WI38 (cell line): ENCODE measurements at regions not wholly inside any gene's neighbourhood (a gene's known extent, or its start where the extent isn't known, plus 50 kb on each side); places are given as distances from the start of the nearest gene placed in this dataset.
A peak's percentile ranks its signal among the peaks of the same experiment; 100 is the strongest.
"Not testable (repeated sequence)": the region's sequence is repeated elsewhere in the genome, so short reads cannot be mapped to it uniquely, and the experiment has no call there.

Experiments used
- H3K4me3 ChIP-seq: 2 replicates; pipeline ENCODE4 v1.5.1; 2011; ENCODE audit warnings: low read depth, mild to moderate bottlenecking, control low read depth, low read length
- CTCF ChIP-seq: IDR thresholded peaks from 2 replicates; pipeline ENCODE4 v1.5.1; 2012; ENCODE audit warnings: low read depth, mild to moderate bottlenecking, control low read depth, low read length

GRCh38 chr11:112345166-112345565, 84.5 kb upstream of the PLET1 start:
- no peak for TF ChIP-seq CTCF
- no peak overlapping the region for H3K4me3 ChIP-seq

DNA sequence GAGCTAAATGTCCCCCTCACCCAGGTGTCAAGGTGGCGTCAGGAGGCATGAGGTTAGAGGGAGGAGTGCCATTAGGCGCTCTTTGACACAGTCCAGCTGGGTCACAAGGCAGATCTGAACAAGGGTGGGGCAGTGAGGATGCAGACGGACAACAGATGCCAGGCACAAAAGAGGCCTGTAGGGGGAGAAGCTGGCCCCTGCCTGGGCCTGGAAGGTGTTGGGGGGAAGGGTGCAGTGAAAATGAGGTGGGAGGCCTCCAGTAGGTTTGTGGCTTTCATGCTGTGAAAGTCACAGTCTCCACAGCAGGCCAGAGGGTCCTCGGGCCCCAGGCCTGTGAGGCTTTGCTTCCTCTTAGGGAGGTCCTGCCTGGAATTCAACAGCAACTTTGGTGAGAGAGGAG, 85.0 kb upstream of the PLET1 start:
- no peak for TF ChIP-seq CTCF
- no peak overlapping the region for H3K4me3 ChIP-seq

- TF ChIP-seq CTCF, result no peak
- no peak overlapping the region for H3K4me3 ChIP-seq
These were observed 85.9 kb upstream of the PLET1 start for GRCh38 chr11:112346586-112346985.

- H3K4me3 ChIP-seq, result no peak overlapping the region
- no peak for TF ChIP-seq CTCF
These were observed 87.9 kb upstream of the PLET1 start for GRCh38 chr11:112348480-112349029.

DNA sequence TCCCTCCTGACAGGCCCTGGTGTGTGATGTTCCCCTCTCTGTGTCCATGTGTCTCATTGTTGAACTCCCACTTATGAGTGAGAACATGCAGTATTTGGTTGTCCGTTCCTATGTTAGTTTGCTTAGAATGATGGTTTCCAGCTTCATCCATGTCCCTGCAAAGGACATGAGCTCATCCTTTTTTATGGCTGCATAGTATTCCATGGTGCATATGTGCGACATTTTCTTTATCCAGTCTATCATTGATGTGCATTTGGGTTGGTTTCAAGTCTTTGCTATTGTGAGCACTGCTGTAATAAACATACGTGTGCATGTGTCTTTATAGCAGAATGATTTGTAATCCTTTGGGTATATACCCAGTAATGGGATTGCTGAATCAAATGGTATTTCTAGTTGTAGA, 90.8 kb upstream of the PLET1 start:
- H3K4me3 ChIP-seq, result not testable (repeated sequence)

DNA sequence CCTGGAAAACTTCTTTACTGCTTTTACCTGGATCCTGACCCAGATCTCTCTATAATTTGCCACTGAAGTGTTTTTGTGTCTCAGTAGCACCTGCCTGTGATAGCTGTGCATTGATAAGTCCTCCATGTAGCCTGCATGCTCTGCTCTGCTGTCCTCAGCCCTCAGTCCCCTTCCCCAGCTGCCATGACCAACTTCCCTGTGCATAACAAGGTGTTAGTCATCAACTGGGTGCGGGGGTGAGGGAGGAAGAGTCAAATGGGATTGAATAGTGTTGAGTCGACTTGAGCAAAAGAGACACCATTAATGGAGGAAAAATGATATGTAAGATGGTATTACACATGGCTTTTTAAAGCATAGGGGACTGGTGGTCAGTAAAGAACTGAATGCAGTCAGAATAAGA, 92.2 kb upstream of the PLET1 start:
- no peak overlapping the region for H3K4me3 ChIP-seq
- TF ChIP-seq CTCF, result no peak

GRCh38 chr11:112354364-112354763, 93.7 kb upstream of the PLET1 start:
- no peak for TF ChIP-seq CTCF
- H3K4me3 ChIP-seq, result no peak overlapping the region

GRCh38 chr11:112355726-112356125, 95.1 kb upstream of the PLET1 start:
- H3K4me3 ChIP-seq, result no peak overlapping the region
- 0 out of 2 replicates have a peak, but pooled peaks have one; percentile 16 for TF ChIP-seq CTCF
